ENCODE measurements at regions not wholly inside any gene's neighbourhood (a gene's known extent, or its start where the extent isn't known, plus 50 kb on each side); places are given as distances from the start of the nearest gene placed in this dataset.

- TF ChIP-seq CTCF (IDR thresholded peaks at IDR 0.05; ENCODE audit: extremely low read depth in 1 of 2, insufficient read depth in 1 of 2, low read depth in 1 of 2, low read length in 2 of 2) (no peak), POLR2A (IDR thresholded peaks at IDR 0.05; ENCODE audit: low read depth, low read length) (no peak), POLR2AphosphoS5 (IDR thresholded peaks at IDR 0.05; ENCODE audit: insufficient read depth, low read depth, low read length) (no peak), FOS (IDR thresholded peaks at IDR 0.05; ENCODE audit: borderline replicate concordance, insufficient read depth, low read length) (no peak), EZH2 (IDR thresholded peaks at IDR 0.05; ENCODE audit: borderline replicate concordance, low read depth, low read length, severe bottlenecking) (no peak), MAX (IDR thresholded peaks at IDR 0.05; ENCODE audit: insufficient read depth, insufficient read length) (no peak)
Measured at GRCh38 chr21:28196981-28197380, 795.7 kb downstream of the LTN1 start.
